Peyer's patch (tissue), 4 donors: ENCODE measurements at regions not wholly inside any gene's neighbourhood (a gene's known extent, or its start where the extent isn't known, plus 50 kb on each side); places are given as distances from the start of the nearest gene placed in this dataset.

Experiments
- CTCF ChIP-seq, 6 experiments: fragments of 450-650 bp in 4 of 6; fragments of 200-600 bp in 2 of 6; sonication (generic) in 1 of 6; IDR thresholded peaks; one replicate each; pipeline ENCODE4 v1.5.1; 2017 to 2019; ENCODE audit warnings: antibody characterized with exemption in 6 of 6, mild to moderate bottlenecking in 3 of 6, moderate library complexity in 1 of 6
- POLR2A ChIP-seq, 2 donors: fragments of 450-650 bp; IDR thresholded peaks; one replicate each; pipeline ENCODE4 v1.5.1; 2017; ENCODE audit warnings: antibody characterized with exemption in 2 of 2, mild to moderate bottlenecking in 2 of 2, moderate library complexity in 2 of 2

GRCh38 chr10:52900593-52900992 lies 128.0 kb upstream of the MBL2 start:
- TF ChIP-seq CTCF (IDR thresholded peaks at IDR 0.05) (no peak), POLR2A (IDR thresholded peaks at IDR 0.05) (no peak)
